ENCODE measurements at regions not wholly inside any gene's neighbourhood (a gene's known extent, or its start where the extent isn't known, plus 50 kb on each side); places are given as distances from the start of the nearest gene placed in this dataset.

GRCh38 chr6:167658106-167658505, 168.6 kb upstream of the AFDN start:
- intact Hi-C loops (cut with DNase I), result no loop called here
- no peak overlapping the region for H3K27ac ChIP-seq
- TF ChIP-seq CTCF (IDR thresholded peaks at IDR 0.05), result no peak
- no peak overlapping the region for H3K4me3 ChIP-seq
- H3K9me3 ChIP-seq, result no peaks in the 10 kb centered on the region
- no peaks in the 10 kb centered on the region for H3K36me3 ChIP-seq
- ATAC-seq, result no peak
- H3K4me1 ChIP-seq, result no peaks in the 10 kb centered on the region
- no peaks in the 10 kb centered on the region for H3K27me3 ChIP-seq
- DNase-seq, result no peak

GRCh38 chr6:167659046-167659445, 167.7 kb upstream of the AFDN start:
- no peak for TF ChIP-seq CTCF (IDR thresholded peaks at IDR 0.05)
- Histone ChIP-seq H3K4me3 (no peak overlapping the region), H3K36me3 (no peaks in the 10 kb centered on the region), H3K4me1 (no peaks in the 10 kb centered on the region), H3K27me3 (no peaks in the 10 kb centered on the region), H3K9me3 (no peaks in the 10 kb centered on the region), H3K27ac (no peak overlapping the region)
- intact Hi-C loops (cut with DNase I), result no loop called here
- no peak for DNase-seq
- ATAC-seq, result no peak

GRCh38 chr6:167660424-167660823, 166.3 kb upstream of the AFDN start:
- Histone ChIP-seq H3K27me3 (no peaks in the 10 kb centered on the region), H3K27ac (no peak overlapping the region), H3K9me3 (no peaks in the 10 kb centered on the region), H3K36me3 (no peaks in the 10 kb centered on the region), H3K4me3 (no peak overlapping the region), H3K4me1 (no peaks in the 10 kb centered on the region)
- no peak for DNase-seq
- intact Hi-C loops (cut with DNase I), result no loop called here
- TF ChIP-seq CTCF (IDR thresholded peaks at IDR 0.05), result no peak
- no peak for ATAC-seq

GRCh38 chr6:167660944-167661551, 165.7 kb upstream of the AFDN start:
- H3K4me1 ChIP-seq, result no peaks in the 10 kb centered on the region
- TF ChIP-seq CTCF (IDR thresholded peaks at IDR 0.05), result no peak
- intact Hi-C loops (cut with DNase I), result no loop called here
- no peaks in the 10 kb centered on the region for H3K27me3 ChIP-seq
- H3K27ac ChIP-seq, result no peak overlapping the region
- H3K36me3 ChIP-seq, result no peaks in the 10 kb centered on the region
- DNase-seq (no peak), ATAC-seq (no peak)
- H3K9me3 ChIP-seq, result no peaks in the 10 kb centered on the region
- H3K4me3 ChIP-seq, result no peak overlapping the region

- Histone ChIP-seq H3K27me3 (no peaks in the 10 kb centered on the region), H3K36me3 (no peaks in the 10 kb centered on the region), H3K27ac (no peak overlapping the region), H3K4me1 (no peaks in the 10 kb centered on the region), H3K4me3 (no peak overlapping the region), H3K9me3 (no peaks in the 10 kb centered on the region)
- ATAC-seq, result no peak
- intact Hi-C loops (cut with DNase I), result no loop called here
- TF ChIP-seq CTCF (IDR thresholded peaks at IDR 0.05), result no peak
- DNase-seq, result no peak
Measured at GRCh38 chr6:167661552-167662044, 165.1 kb upstream of the AFDN start.

All from upper lobe of right lung (tissue), 1 donor.